ENCODE measurements at regions not wholly inside any gene's neighbourhood (a gene's known extent, or its start where the extent isn't known, plus 50 kb on each side); places are given as distances from the start of the nearest gene placed in this dataset.

GRCh38 chrX:13239272-13239671 is 80.6 kb downstream of the ATXN3L start:
- H3K36me3 ChIP-seq (ENCODE audit: insufficient read depth in 1 of 2, low read depth in 1 of 2) = no peaks in the 10 kb centered on the region
- no peak overlapping the region for H3K27ac ChIP-seq
- no peak overlapping the region for H3K4me3 ChIP-seq
- WGBS, 3 donors = 69 to 89% (median 81%) methylated on average over 5 of the region's 5 CpGs
- intact Hi-C loops (cut with DNase I) = no loop called here
- TF ChIP-seq CTCF (IDR thresholded peaks at IDR 0.05) = no peak
- ATAC-seq (no peak), DNase-seq (no peak)
- peaks cover 0 to 7% (median 0%) of the 10 kb centered on the region in 3 donors for H3K27me3 ChIP-seq (ENCODE audit: insufficient read depth in 3 of 3, low read length in 2 of 3)
- H3K4me1 ChIP-seq = no peaks in the 10 kb centered on the region
- no peaks in the 10 kb centered on the region for H3K9me3 ChIP-seq

GRCh38 chrX:13235930-13236329 is 83.9 kb downstream of the ATXN3L start:
- TF ChIP-seq CTCF (IDR thresholded peaks at IDR 0.05) = no peak
- DNase-seq (no peak), ATAC-seq (no peak)
- no peaks in the 10 kb centered on the region for H3K9me3 ChIP-seq
- no peaks in the 10 kb centered on the region for H3K4me1 ChIP-seq
- intact Hi-C loops (cut with DNase I) = no loop called here
- H3K27ac ChIP-seq = no peak overlapping the region
- peaks cover 0 to 7% (median 0%) of the 10 kb centered on the region in 3 donors for H3K27me3 ChIP-seq (ENCODE audit: insufficient read depth in 3 of 3, low read length in 2 of 3)
- 62 to 94% (median 72%) methylated on average over 1 of the region's 1 CpG for WGBS, 3 donors
- H3K36me3 ChIP-seq (ENCODE audit: insufficient read depth in 1 of 2, low read depth in 1 of 2) = no peaks in the 10 kb centered on the region
- H3K4me3 ChIP-seq = no peak overlapping the region

GRCh38 chrX:13232484-13232883 is 87.4 kb downstream of the ATXN3L start:
- no peak for TF ChIP-seq CTCF (IDR thresholded peaks at IDR 0.05)
- Histone ChIP-seq H3K36me3 (ENCODE audit: insufficient read depth in 1 of 2, low read depth in 1 of 2) (no peaks in the 10 kb centered on the region), H3K27me3 (ENCODE audit: insufficient read depth in 3 of 3, low read length in 2 of 3) (peaks cover 0 to 6% (median 0%) of the 10 kb centered on the region in 3 donors), H3K4me3 (no peak overlapping the region), H3K9me3 (no peaks in the 10 kb centered on the region), H3K4me1 (no peaks in the 10 kb centered on the region), H3K27ac (no peak overlapping the region)
- intact Hi-C loops (cut with DNase I) = no loop called here
- DNase-seq (no peak), ATAC-seq (no peak)

- ATAC-seq = no peak
- Histone ChIP-seq H3K9me3 (no peaks in the 10 kb centered on the region), H3K27ac (no peak overlapping the region), H3K4me1 (no peaks in the 10 kb centered on the region), H3K27me3 (ENCODE audit: insufficient read depth in 3 of 3, low read length in 2 of 3) (peaks cover 0 to 6% (median 0%) of the 10 kb centered on the region in 3 donors), H3K36me3 (ENCODE audit: insufficient read depth in 1 of 2, low read depth in 1 of 2) (no peaks in the 10 kb centered on the region), H3K4me3 (no peak overlapping the region)
- intact Hi-C loops (cut with DNase I) = no loop called here
- no peak for TF ChIP-seq CTCF (IDR thresholded peaks at IDR 0.05)
- DNase-seq = no peak
These were observed 93.6 kb downstream of the ATXN3L start for GRCh38 chrX:13226214-13226613.

GRCh38 chrX:13223868-13224567 is 95.8 kb downstream of the ATXN3L start:
- no peak overlapping the region for H3K27ac ChIP-seq
- ATAC-seq (peak in 3 of 4 donors; percentile 24 to 38 (median 33)), DNase-seq (no peak)
- H3K27me3 ChIP-seq (ENCODE audit: insufficient read depth in 3 of 3, low read length in 2 of 3) = peaks cover 0 to 6% (median 0%) of the 10 kb centered on the region in 3 donors
- no peaks in the 10 kb centered on the region for H3K4me1 ChIP-seq
- intact Hi-C loops (cut with DNase I) = no loop called here
- H3K4me3 ChIP-seq = no peak overlapping the region
- WGBS, 3 donors = 43 to 49% (median 48%) methylated on average over 2 of the region's 2 CpGs
- TF ChIP-seq CTCF (IDR thresholded peaks at IDR 0.05) = no peak
- no peaks in the 10 kb centered on the region for H3K9me3 ChIP-seq
- no peaks in the 10 kb centered on the region for H3K36me3 ChIP-seq (ENCODE audit: insufficient read depth in 1 of 2, low read depth in 1 of 2)

Data from psoas muscle (tissue), 7 donors.